Uterus (tissue), 2 donors: ENCODE measurements at regions not wholly inside any gene's neighbourhood (a gene's known extent, or its start where the extent isn't known, plus 50 kb on each side); places are given as distances from the start of the nearest gene placed in this dataset.

Source experiments
- POLR2A ChIP-seq, 2 donors: fragments of 450-650 bp; IDR thresholded peaks; one replicate each; pipeline ENCODE4 v1.6.1; 2016; ENCODE audit warnings: antibody characterized with exemption in 2 of 2, mild to moderate bottlenecking in 1 of 2, moderate library complexity in 1 of 2
- TF ChIP-seq, protein P1 (sequence below), 4 experiments: fragments of 200-600 bp in 2 of 4; fragments of 450-650 bp in 2 of 4; sonication (generic) in 2 of 4; IDR thresholded peaks; one replicate each; pipeline ENCODE4 v1.5.1; 2016 to 2019; ENCODE audit warnings: antibody characterized with exemption in 4 of 4, mild to moderate bottlenecking in 2 of 4, moderate library complexity in 1 of 4

DNA sequence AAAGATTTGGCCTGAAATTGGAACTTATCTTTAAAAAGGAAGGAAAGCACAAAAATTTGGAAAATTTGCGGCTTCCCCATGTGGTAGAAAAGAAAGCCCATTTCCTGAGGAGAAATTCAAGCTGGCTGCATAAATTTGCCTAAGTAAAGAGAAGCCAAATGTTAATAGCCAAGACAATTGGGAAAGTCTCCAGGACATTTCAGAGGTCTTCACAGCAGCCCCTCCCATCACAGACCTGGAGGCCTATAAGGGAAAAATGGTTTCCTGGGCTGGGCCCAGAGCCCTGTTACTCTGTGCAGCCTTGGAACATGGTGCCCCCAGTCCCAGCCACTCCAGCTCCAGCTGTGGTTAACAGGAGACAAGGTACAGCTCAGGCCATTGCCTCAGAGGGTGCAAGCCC is 736.5 kb downstream of the HACE1 start:
- TF ChIP-seq, protein P1, sequence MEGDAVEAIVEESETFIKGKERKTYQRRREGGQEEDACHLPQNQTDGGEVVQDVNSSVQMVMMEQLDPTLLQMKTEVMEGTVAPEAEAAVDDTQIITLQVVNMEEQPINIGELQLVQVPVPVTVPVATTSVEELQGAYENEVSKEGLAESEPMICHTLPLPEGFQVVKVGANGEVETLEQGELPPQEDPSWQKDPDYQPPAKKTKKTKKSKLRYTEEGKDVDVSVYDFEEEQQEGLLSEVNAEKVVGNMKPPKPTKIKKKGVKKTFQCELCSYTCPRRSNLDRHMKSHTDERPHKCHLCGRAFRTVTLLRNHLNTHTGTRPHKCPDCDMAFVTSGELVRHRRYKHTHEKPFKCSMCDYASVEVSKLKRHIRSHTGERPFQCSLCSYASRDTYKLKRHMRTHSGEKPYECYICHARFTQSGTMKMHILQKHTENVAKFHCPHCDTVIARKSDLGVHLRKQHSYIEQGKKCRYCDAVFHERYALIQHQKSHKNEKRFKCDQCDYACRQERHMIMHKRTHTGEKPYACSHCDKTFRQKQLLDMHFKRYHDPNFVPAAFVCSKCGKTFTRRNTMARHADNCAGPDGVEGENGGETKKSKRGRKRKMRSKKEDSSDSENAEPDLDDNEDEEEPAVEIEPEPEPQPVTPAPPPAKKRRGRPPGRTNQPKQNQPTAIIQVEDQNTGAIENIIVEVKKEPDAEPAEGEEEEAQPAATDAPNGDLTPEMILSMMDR (IDR thresholded peaks at IDR 0.05) = no peak
- no peak for TF ChIP-seq POLR2A (IDR thresholded peaks at IDR 0.05)
